ENCODE measurements at regions not wholly inside any gene's neighbourhood (a gene's known extent, or its start where the extent isn't known, plus 50 kb on each side); places are given as distances from the start of the nearest gene placed in this dataset.

DNA sequence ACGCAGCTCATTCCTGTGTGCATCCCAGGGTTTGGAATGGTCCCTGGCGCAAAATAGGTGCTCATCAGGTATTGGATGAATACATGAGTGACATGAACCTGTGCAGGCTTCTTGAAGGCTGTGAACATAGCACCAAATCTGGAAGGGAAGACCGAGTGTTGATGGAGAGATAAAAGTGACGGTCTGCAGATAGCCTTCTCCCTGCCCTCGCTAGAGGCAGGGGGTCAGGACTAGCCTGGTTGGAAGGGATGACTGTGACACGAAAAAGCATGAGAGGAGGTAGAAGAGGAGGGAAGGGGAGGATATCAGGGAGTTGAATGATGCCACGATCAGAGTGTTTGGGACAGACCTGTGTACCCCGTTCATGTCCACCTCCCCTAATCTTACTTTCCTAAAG is 267.1 kb downstream of the XXYLT1 start:
- Mint-ChIP-seq H3K27ac (ENCODE audit: unreplicated experiment) (no peak overlapping the region), H3K27me3 (ENCODE audit: unreplicated experiment) (peaks cover 6% of the 10 kb centered on the region), H3K4me1 (ENCODE audit: low read depth, unreplicated experiment) (peaks cover 18% of the 10 kb centered on the region), H3K4me3 (ENCODE audit: unreplicated experiment) (no peak overlapping the region), H3K36me3 (ENCODE audit: unreplicated experiment) (no peaks in the 10 kb centered on the region), H3K9me3 (ENCODE audit: unreplicated experiment) (no peaks in the 10 kb centered on the region)
- DNase-seq: no peak
- TF ChIP-seq, protein P1, sequence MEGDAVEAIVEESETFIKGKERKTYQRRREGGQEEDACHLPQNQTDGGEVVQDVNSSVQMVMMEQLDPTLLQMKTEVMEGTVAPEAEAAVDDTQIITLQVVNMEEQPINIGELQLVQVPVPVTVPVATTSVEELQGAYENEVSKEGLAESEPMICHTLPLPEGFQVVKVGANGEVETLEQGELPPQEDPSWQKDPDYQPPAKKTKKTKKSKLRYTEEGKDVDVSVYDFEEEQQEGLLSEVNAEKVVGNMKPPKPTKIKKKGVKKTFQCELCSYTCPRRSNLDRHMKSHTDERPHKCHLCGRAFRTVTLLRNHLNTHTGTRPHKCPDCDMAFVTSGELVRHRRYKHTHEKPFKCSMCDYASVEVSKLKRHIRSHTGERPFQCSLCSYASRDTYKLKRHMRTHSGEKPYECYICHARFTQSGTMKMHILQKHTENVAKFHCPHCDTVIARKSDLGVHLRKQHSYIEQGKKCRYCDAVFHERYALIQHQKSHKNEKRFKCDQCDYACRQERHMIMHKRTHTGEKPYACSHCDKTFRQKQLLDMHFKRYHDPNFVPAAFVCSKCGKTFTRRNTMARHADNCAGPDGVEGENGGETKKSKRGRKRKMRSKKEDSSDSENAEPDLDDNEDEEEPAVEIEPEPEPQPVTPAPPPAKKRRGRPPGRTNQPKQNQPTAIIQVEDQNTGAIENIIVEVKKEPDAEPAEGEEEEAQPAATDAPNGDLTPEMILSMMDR (IDR thresholded peaks at IDR 0.05; ENCODE audit: partially characterized antibody, unreplicated experiment): no peak

DNA sequence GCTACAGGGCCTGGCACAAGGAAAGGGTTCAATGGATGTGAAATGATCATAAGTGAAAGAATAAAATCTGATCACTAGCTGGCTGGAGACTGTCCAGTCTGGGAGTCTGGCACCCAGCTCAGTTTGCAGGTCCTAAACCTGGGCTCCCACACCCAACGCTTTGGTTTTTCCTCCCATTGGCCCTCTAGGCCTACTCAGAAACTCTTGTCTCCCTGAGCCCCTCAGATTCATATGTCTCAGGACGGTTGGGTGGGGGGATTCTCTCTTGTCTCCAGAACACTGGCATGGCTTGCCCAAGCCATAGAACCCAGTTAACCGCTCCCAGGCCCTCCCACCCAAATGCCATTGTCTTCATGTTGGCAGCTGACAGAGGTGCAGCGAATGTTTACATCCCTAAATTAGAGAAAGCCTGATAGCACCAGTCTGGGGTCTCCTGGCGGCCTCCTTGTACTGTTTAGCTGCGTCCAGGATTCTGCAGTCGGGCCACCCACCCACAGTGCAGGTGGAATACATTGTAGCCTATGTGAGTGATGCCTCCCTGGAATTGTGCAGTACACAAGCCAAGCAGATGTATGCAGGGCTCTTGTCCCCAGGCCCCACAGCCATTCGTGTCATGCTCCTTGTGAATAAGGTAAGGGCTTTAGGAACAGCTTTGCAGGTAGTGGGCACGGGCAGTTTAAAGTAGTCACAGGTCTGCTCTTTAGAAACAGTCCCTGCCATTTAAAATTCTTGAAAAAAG is 266.3 kb downstream of the XXYLT1 start:
- TF ChIP-seq, protein P1 (IDR thresholded peaks at IDR 0.05; ENCODE audit: partially characterized antibody, unreplicated experiment): no peak
- Mint-ChIP-seq H3K36me3 (ENCODE audit: unreplicated experiment) (no peaks in the 10 kb centered on the region), H3K9me3 (ENCODE audit: unreplicated experiment) (no peaks in the 10 kb centered on the region), H3K27ac (ENCODE audit: unreplicated experiment) (no peak overlapping the region), H3K4me3 (ENCODE audit: unreplicated experiment) (no peak overlapping the region), H3K4me1 (ENCODE audit: low read depth, unreplicated experiment) (peaks cover 14% of the 10 kb centered on the region), H3K27me3 (ENCODE audit: unreplicated experiment) (peaks cover 6% of the 10 kb centered on the region)
- no peak for DNase-seq

DNA sequence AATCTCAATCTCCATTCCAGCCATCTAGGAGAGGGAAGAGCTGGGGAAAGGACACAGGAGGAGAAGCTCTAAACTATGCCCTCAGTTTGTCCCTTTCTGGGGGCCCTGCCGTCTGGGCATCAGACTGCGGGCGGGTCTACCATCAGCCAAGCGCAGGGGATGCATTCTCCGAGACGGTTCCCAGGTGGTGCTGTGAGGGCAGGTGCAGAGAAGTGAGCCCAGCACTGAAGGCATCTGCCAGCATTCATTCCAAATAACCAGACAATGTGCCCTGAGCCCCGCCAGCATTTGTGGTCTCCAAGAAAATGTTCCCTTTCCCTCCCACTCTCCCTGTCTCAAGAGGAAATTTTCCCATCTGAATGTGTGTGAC is 265.7 kb downstream of the XXYLT1 start:
- TF ChIP-seq, protein P1 (IDR thresholded peaks at IDR 0.05; ENCODE audit: partially characterized antibody, unreplicated experiment): no peak
- no peaks in the 10 kb centered on the region for H3K9me3 Mint-ChIP-seq (ENCODE audit: unreplicated experiment)
- no peak overlapping the region for H3K27ac Mint-ChIP-seq (ENCODE audit: unreplicated experiment)
- H3K4me1 Mint-ChIP-seq (ENCODE audit: low read depth, unreplicated experiment): peaks cover 14% of the 10 kb centered on the region
- peaks cover 6% of the 10 kb centered on the region for H3K27me3 Mint-ChIP-seq (ENCODE audit: unreplicated experiment)
- no peak for DNase-seq
- H3K36me3 Mint-ChIP-seq (ENCODE audit: unreplicated experiment): no peaks in the 10 kb centered on the region
- no peak overlapping the region for H3K4me3 Mint-ChIP-seq (ENCODE audit: unreplicated experiment)

DNA sequence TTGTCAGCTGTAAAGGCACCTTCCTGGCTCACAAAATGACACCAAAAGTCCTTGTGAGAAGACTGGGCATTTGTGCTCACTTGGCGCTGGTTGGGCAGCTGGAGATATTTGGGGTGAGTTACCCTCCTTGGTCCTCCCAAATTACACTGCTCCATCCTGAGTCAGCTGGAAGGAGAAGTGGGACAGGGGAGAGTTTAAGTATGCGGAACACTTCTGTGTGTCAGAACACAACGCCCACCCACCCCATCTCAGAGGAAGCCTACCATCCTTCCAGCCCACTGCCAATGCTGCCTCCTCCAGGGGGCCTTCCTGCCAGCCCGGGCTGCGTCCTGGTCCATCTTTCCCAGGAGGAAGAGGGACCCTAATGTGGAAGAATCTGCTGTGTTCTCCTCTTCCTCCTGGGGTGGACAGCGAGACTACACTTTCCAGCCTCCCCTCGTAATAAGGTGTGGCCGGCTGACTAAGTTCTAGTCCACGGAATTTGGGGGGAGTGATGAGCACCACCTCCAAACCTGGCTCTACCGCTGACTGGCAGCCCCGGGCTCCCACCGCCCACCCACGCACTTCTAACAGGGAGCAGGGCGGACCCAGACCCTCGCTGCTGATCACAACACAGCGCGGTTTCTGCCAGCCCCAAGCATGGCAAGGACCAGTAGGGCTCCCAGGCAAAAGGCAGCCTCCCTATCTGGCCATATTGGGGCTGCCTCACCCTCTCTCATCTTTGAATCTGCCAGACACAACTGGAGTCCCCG is 265.0 kb downstream of the XXYLT1 start:
- TF ChIP-seq, protein P1 (IDR thresholded peaks at IDR 0.05; ENCODE audit: partially characterized antibody, unreplicated experiment): no peak
- H3K4me3 Mint-ChIP-seq (ENCODE audit: unreplicated experiment): no peak overlapping the region
- DNase-seq: no peak
- peaks cover 6% of the 10 kb centered on the region for H3K27me3 Mint-ChIP-seq (ENCODE audit: unreplicated experiment)
- H3K9me3 Mint-ChIP-seq (ENCODE audit: unreplicated experiment): no peaks in the 10 kb centered on the region
- H3K4me1 Mint-ChIP-seq (ENCODE audit: low read depth, unreplicated experiment): peaks cover 14% of the 10 kb centered on the region
- no peak overlapping the region for H3K27ac Mint-ChIP-seq (ENCODE audit: unreplicated experiment)
- H3K36me3 Mint-ChIP-seq (ENCODE audit: unreplicated experiment): no peaks in the 10 kb centered on the region

DNA sequence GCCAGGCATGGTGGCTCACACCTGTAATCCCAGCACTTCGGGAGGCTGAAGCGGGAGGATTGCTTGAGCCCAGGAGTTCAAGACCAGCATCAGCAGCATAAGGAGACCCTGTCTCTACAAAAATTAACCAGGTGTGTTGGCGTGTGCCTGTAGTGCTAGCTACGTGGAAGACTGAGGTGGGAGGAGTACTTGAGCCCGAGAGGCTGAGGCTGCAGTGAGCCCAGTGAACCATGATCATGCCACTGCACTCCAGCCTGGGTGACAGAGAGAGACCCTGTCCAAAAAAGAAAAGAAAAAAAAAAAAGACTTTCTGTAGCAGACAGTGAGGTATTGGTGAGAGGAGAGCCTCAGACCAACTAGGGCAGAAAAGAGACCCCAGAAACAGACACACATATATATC is 263.8 kb downstream of the XXYLT1 start:
- H3K27ac Mint-ChIP-seq (ENCODE audit: unreplicated experiment): no peak overlapping the region
- H3K27me3 Mint-ChIP-seq (ENCODE audit: unreplicated experiment): peaks cover 6% of the 10 kb centered on the region
- DNase-seq: no peak
- H3K4me3 Mint-ChIP-seq (ENCODE audit: unreplicated experiment): no peak overlapping the region
- H3K36me3 Mint-ChIP-seq (ENCODE audit: unreplicated experiment): no peaks in the 10 kb centered on the region
- TF ChIP-seq, protein P1 (IDR thresholded peaks at IDR 0.05; ENCODE audit: partially characterized antibody, unreplicated experiment): no peak
- no peaks in the 10 kb centered on the region for H3K9me3 Mint-ChIP-seq (ENCODE audit: unreplicated experiment)
- peaks cover 13% of the 10 kb centered on the region for H3K4me1 Mint-ChIP-seq (ENCODE audit: low read depth, unreplicated experiment)

Measured in glutamatergic neuron (in vitro differentiated cells).